Heart right ventricle (tissue), 16 donors: ENCODE measurements at regions not wholly inside any gene's neighbourhood (a gene's known extent, or its start where the extent isn't known, plus 50 kb on each side); places are given as distances from the start of the nearest gene placed in this dataset.
"Not testable (repeated sequence)": the region's sequence is repeated elsewhere in the genome, so short reads cannot be mapped to it uniquely, and the experiment has no call there.

ENCODE experiments used
- ATAC-seq, 8 donors: fragments of 200-7000 bp; cut with Tn5 transposase; one replicate each; pipeline ENCODE4 v1.9.1; 2020; ENCODE audit warnings: mild to moderate bottlenecking in 8 of 8, moderate library complexity in 8 of 8, moderate number of reproducible peaks in 1 of 8
- DNase-seq, 2 donors: peaks; one replicate each; pipeline ENCODE4 v3.0.0-alpha.2; 2020
- H3K27ac ChIP-seq, 10 donors: fragments of 200-600 bp; sonication (generic) in 2 of 10; one replicate each; pipeline versions ENCODE4 v1.5.0 to v1.8.0; 2020 to 2022; ENCODE audit warnings: mild to moderate bottlenecking in 3 of 10
- H3K27me3 ChIP-seq, 7 donors: fragments of 200-600 bp; one replicate each; pipeline ENCODE4 v1.8.0; 2021 to 2022; ENCODE audit warnings: mild to moderate bottlenecking in 2 of 7
- H3K36me3 ChIP-seq, 9 donors: fragments of 200-600 bp; sonication (generic) in 1 of 9; one replicate each; pipeline versions ENCODE4 v1.5.0 to v1.8.0; 2020 to 2022; ENCODE audit warnings: mild to moderate bottlenecking in 2 of 9
- H3K4me1 ChIP-seq, 9 donors: fragments of 200-600 bp; sonication (generic) in 1 of 9; one replicate each; pipeline versions ENCODE4 v1.5.0 to v1.8.0; 2020 to 2022; ENCODE audit warnings: mild to moderate bottlenecking in 4 of 9
- H3K4me3 ChIP-seq, 10 donors: fragments of 200-600 bp; sonication (generic) in 2 of 10; one replicate each; pipeline versions ENCODE4 v1.5.0 to v1.8.0; 2020 to 2022; ENCODE audit warnings: mild to moderate bottlenecking in 7 of 10, moderate library complexity in 2 of 10
- H3K9me3 ChIP-seq, 11 donors: fragments of 200-600 bp in 10 of 11; sonication (generic) in 2 of 11; one replicate each; pipeline versions ENCODE4 v1.5.0 to v1.8.0; 2013 to 2022; ENCODE audit warnings: mild to moderate bottlenecking in 2 of 11, control low read depth in 1 of 11, moderate library complexity in 1 of 11
- WGBS, 2 donors: extraction: QIAGEN DNeasy Blood & Tissue Kit; methylation state at CpG; one replicate each; pipeline ENCODE4 v1.1.7; 2013; ENCODE audit warnings: inconsistent platforms in 1 of 2; 5-methylcytosine and 5-hydroxymethylcytosine counted together
- intact Hi-C, 10 donors: fragments of 100-400 bp; cut with DNase I; formaldehyde crosslinking; loops; one replicate each; pipeline versions ENCODE4 v1.11.1 to v1.14.2; 2022
- TF ChIP-seq, protein P1 (sequence below), 9 donors: fragments of 200-600 bp; sonication (generic) in 2 of 9; IDR thresholded peaks; one replicate each; pipeline versions ENCODE4 v1.5.0 to v1.8.0; 2021 to 2022; ENCODE audit warnings: antibody characterized with exemption in 9 of 9, mild to moderate bottlenecking in 5 of 9, moderate library complexity in 1 of 9
- donor health status: Arrhythmogenic right ventricular cardiomyopathy.
- donor health status: ischemic (EF 13 %, LVEDD 7.1; RV severe dilation, severe dysfunction).
- donor health status: healthy with polysubstance abuse.
- donor health status: DM: no; HTN: yes; CAD: no.
- donor health status: DM: no; HTN: no; CAD: no.
- donor health status: ischemic (EF 25% LVEDD 6.9; RV normal size, moderate dysfunction).
- donor health status: ischemic (EF 25% LVEDD 5.7; RV mildly dilated, moderate dysfunction).
- donor health status: healthy.
- donor health status: DM: yes; HTN: yes; CAD: no.
- donor health status: Ischemic cardiomyopathy.
- donor health status: ischemic (EF 35%, LVEDD 5.7; RV mildly dilated, moderate dysfunction).
- donor health status: nonischemic (EF 11% LVEDD 7.7; RV severe dilation, severe dysfunction).
- donor health status: DM: yes; HTN: yes; CAD: no.
- donor health status: PGD.
- donor health status: ischemic (EF 29% LVEDD 5.4; RV normal size, mild dysfunction).
- donor health status: nonischemic (EF 23%, LVEDD 6.1; RV moderate dilation, normal function).

GRCh38 chr5:1983401-1983800 lies 100.7 kb upstream of the IRX4 start:
- ATAC-seq (no peak), DNase-seq (no peak)
- no peaks in the 10 kb centered on the region for H3K27me3 ChIP-seq
- intact Hi-C loops: no loop called here
- no peak overlapping the region for H3K27ac ChIP-seq
- H3K4me3 ChIP-seq: no peak overlapping the region
- WGBS, 2 donors: 92 to 93% methylated on average over 18 of the region's 18 CpGs
- TF ChIP-seq, protein P1, sequence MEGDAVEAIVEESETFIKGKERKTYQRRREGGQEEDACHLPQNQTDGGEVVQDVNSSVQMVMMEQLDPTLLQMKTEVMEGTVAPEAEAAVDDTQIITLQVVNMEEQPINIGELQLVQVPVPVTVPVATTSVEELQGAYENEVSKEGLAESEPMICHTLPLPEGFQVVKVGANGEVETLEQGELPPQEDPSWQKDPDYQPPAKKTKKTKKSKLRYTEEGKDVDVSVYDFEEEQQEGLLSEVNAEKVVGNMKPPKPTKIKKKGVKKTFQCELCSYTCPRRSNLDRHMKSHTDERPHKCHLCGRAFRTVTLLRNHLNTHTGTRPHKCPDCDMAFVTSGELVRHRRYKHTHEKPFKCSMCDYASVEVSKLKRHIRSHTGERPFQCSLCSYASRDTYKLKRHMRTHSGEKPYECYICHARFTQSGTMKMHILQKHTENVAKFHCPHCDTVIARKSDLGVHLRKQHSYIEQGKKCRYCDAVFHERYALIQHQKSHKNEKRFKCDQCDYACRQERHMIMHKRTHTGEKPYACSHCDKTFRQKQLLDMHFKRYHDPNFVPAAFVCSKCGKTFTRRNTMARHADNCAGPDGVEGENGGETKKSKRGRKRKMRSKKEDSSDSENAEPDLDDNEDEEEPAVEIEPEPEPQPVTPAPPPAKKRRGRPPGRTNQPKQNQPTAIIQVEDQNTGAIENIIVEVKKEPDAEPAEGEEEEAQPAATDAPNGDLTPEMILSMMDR (IDR thresholded peaks at IDR 0.05): no peak
- H3K9me3 ChIP-seq: no peaks in the 10 kb centered on the region
- H3K36me3 ChIP-seq: no peaks in the 10 kb centered on the region
- H3K4me1 ChIP-seq: no peaks in the 10 kb centered on the region

DNA sequence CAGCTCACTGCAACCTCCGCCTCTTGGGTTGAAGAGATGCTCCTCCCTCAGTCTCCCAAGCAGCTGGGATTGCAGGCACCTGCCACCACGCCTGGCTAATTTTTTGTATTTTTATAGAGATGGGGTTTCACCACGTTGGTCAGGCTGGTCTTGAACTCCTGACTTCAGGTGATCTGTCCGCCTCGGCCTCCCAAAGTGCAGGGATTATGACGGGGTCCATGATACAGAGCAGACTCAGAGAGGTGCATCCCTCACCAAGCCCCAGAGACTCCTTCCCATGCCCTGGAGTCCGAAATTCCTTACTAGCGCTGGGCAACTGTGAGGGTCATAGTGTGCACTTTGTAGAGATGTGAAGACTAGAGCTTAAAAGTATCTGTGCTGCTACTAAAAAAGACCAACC lies 99.8 kb upstream of the IRX4 start:
- intact Hi-C loops, H3K4me1 ChIP-seq, H3K4me3 ChIP-seq, H3K9me3 ChIP-seq, ATAC-seq, H3K27me3 ChIP-seq, H3K27ac ChIP-seq, H3K36me3 ChIP-seq, DNase-seq: not testable (repeated sequence)
- 76 to 83% methylated on average over 8 of the region's 8 CpGs for WGBS, 2 donors

DNA sequence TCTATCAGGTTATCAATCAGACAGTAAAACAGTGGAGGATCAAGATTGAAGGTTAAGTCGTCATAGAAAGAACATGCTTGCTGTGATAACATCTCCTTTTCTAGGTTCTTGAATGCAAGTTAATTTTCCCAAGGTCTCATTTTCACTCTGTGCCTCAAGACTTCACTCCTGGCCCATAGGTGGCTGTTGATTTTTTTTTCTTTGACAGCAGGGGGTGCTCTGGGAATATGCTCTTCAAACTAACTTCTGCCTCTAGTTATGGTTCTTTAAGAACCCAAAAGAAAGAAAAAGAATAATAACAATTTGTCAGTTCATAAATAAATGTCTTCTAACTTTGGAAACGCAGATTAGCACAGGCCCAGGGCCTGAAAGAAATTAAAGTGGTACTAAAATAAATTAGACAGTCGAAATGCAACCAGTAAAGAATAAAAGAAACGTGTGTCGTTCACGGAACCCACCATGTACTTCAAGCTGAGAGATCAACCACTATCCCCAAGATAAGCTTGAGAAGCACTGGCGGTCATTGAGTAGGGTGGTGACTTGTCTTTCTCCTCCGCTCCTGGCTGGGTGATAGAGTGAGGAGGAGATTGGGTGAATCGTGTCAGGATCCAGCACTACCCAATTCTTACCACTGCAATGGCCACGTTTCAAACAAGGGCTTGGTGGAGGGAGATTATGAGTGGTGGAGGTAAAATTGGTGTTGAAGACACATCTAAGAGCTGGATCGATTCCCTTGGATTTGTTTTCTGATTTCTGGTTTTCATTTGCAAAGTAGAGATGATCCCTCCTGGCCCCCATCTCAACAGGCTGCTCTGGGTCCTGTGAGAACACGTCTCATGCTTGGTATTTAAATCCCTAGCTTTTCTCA lies 93.4 kb upstream of the IRX4 start:
- no peak for ATAC-seq
- WGBS, 2 donors: 74 to 82% methylated on average over 12 of the region's 12 CpGs
- no peaks in the 10 kb centered on the region for H3K27me3 ChIP-seq

DNA sequence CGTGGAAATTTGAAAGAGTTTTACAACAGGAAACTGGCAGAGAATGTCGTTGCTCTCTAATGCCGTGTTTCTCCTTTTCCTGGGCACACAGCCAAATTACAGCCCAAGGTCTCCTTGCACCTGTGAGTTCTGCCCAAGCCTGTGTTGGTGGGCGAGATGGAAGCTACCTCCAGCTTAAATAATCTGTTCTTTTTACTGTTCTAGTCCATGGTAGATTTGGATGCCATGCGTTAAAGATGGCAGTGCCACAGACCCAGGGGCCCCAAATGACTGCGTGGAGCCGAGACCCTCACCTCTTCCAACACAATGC lies 92.6 kb upstream of the IRX4 start:
- no peaks in the 10 kb centered on the region for H3K27me3 ChIP-seq
- no peaks in the 10 kb centered on the region for H3K9me3 ChIP-seq
- no peaks in the 10 kb centered on the region for H3K4me1 ChIP-seq
- no peak overlapping the region for H3K4me3 ChIP-seq
- no peak overlapping the region for H3K27ac ChIP-seq
- ATAC-seq: no peak
- 58 to 68% methylated on average over 7 of the region's 7 CpGs for WGBS, 2 donors
- no peaks in the 10 kb centered on the region for H3K36me3 ChIP-seq
- intact Hi-C loops: loop anchor here in 2 of 10 donors (5.0 to 10.0 kb wide), 2 partner anchors 62 to 169 kb away; no protein-coding TSS in a partner anchor
- TF ChIP-seq, protein P1 (IDR thresholded peaks at IDR 0.05): no peak
- no peak for DNase-seq

More for the DNA sequence above, 93.4 kb upstream of the IRX4 start:
- Histone ChIP-seq H3K9me3 (no peaks in the 10 kb centered on the region), H3K27ac (no peak overlapping the region), H3K4me3 (no peak overlapping the region), H3K4me1 (no peaks in the 10 kb centered on the region), H3K36me3 (no peaks in the 10 kb centered on the region)
- TF ChIP-seq, protein P1 (IDR thresholded peaks at IDR 0.05): peak in 7 of 9 donors; percentile 26 to 49 (median 36)
- no peak for DNase-seq
- intact Hi-C loops: loop anchor here in 2 of 10 donors (5.0 to 10.0 kb wide), 2 partner anchors 61 to 169 kb away; no protein-coding TSS in a partner anchor
